Osteocyte (in vitro differentiated cells): ENCODE measurements at regions not wholly inside any gene's neighbourhood (a gene's known extent, or its start where the extent isn't known, plus 50 kb on each side); places are given as distances from the start of the nearest gene placed in this dataset.

ENCODE experiments used
- DNase-seq: peaks from one replicate; pipeline ENCODE4 v3.0.0; 2021; ENCODE audit warnings: mixed read lengths; ENCODE audit not compliant: unreplicated experiment; ENCODE audit errors: extremely low spot score
- H3K27ac Mint-ChIP-seq: one replicate; pipeline ENCODE4 v1.8.0; 2021; ENCODE audit warnings: mild to moderate bottlenecking, mixed read lengths; ENCODE audit not compliant: unreplicated experiment
- H3K27me3 Mint-ChIP-seq: one replicate; pipeline ENCODE4 v1.8.0; 2021; ENCODE audit warnings: mixed read lengths; ENCODE audit not compliant: unreplicated experiment
- H3K36me3 Mint-ChIP-seq: one replicate; pipeline ENCODE4 v1.8.0; 2021; ENCODE audit warnings: mixed read lengths; ENCODE audit not compliant: unreplicated experiment
- H3K4me1 Mint-ChIP-seq: one replicate; pipeline ENCODE4 v1.8.0; 2021; ENCODE audit warnings: mixed read lengths; ENCODE audit not compliant: unreplicated experiment
- H3K4me3 Mint-ChIP-seq: one replicate; pipeline ENCODE4 v1.8.0; 2021; ENCODE audit warnings: mild to moderate bottlenecking, moderate library complexity, mixed read lengths; ENCODE audit not compliant: unreplicated experiment
- H3K9me3 Mint-ChIP-seq: one replicate; pipeline ENCODE4 v1.8.0; 2021; ENCODE audit warnings: mixed read lengths; ENCODE audit not compliant: unreplicated experiment
- CTCF ChIP-seq: fragments of 200-600 bp; sonication (generic); IDR thresholded peaks from 2 replicates; pipeline ENCODE4 v1.5.0; 2021; ENCODE audit warnings: antibody characterized with exemption, mild to moderate bottlenecking, moderate library complexity

DNA sequence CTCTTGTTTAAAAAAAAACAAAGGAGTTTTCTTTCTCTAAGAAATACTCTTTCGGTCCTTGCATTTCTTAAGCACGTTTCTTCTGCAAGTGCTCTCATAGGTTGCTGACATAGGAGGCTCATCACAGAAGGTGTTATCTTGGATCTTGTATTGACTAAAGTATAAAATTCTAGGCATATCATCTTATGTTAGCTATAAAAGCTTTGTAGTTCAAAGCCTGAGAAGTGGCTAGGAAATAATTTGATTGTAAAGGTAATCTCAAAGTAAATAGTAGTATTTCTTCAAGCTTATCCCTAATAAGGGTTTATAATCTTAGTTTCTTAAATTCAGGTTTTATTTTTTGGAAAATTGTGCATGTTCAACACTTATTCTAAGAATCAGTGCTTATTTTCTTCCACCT, 778.9 kb downstream of the TMTC2 start:
- TF ChIP-seq CTCF: no peak
- Mint-ChIP-seq H3K9me3 (peaks cover 6% of the 10 kb centered on the region), H3K36me3 (no peaks in the 10 kb centered on the region), H3K4me1 (peaks cover 8% of the 10 kb centered on the region), H3K27ac (no peak overlapping the region), H3K27me3 (peaks cover 7% of the 10 kb centered on the region), H3K4me3 (no peak overlapping the region)
- DNase-seq: no peak

- TF ChIP-seq CTCF: no peak
- no peak for DNase-seq
- peaks cover 18% of the 10 kb centered on the region for H3K4me1 Mint-ChIP-seq
These were observed 775.7 kb downstream of the TMTC2 start for GRCh38 chr12:83462419-83462818.

DNA sequence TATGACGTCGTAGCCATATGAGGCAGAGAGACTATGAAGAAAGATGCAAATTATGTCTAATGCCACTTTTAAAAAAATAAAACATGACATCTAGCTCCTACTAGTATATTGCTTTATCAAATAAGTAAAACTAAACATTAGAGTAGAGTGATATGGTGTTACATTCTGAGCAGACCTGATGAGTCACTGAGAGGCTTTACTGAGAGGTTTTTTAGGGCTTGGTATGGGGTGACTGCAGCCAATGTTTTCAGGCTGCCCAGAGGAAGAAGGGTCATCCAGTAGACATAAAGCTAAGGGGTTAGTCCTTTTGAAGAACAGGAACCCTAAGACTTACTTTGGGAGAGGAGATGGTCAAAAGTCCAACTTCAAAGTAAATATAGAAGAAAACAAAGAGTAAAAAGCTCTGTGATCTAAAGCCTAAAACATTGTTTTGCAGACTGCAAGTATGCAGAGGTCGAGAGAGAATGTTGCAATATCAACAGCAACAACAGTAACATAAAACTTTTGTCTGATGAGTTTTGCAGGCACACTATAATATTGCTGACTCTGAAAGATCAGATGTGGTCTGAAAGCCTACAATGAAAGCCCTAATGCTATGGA, 774.7 kb downstream of the TMTC2 start:
- Mint-ChIP-seq H3K4me3 (no peak overlapping the region), H3K27ac (peak overlapping the region; percentile 20), H3K27me3 (peaks cover 6% of the 10 kb centered on the region), H3K9me3 (peaks cover 6% of the 10 kb centered on the region), H3K36me3 (no peaks in the 10 kb centered on the region), H3K4me1 (peaks cover 24% of the 10 kb centered on the region)
- no peak for TF ChIP-seq CTCF
- DNase-seq: no peak

More at GRCh38 chr12:83462419-83462818, 775.7 kb downstream of the TMTC2 start:
- Mint-ChIP-seq H3K36me3 (no peaks in the 10 kb centered on the region), H3K27ac (no peak overlapping the region), H3K9me3 (peaks cover 6% of the 10 kb centered on the region), H3K4me3 (no peak overlapping the region), H3K27me3 (peaks cover 6% of the 10 kb centered on the region)

DNA sequence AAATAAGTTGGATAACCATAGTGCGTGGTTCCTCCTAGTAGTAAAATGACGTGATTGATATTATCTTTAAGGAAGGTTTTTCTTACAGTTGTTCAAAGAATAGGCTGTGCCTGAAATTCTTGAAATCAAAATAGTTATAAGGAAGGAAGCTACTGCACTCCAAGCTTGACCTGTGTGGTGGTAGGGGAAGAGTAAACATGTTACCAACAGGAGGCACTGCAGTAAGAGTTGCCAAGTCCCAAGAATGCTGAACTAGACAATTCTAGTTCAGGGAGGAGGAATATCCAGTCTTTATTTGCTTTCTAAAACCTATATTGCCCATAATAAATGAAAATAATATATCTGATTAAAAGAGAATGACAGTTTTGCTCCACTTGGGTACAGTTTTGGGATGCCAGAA, 764.5 kb downstream of the TMTC2 start:
- no peaks in the 10 kb centered on the region for H3K9me3 Mint-ChIP-seq
- no peak for DNase-seq

GRCh38 chr12:83434600-83434999, 747.9 kb downstream of the TMTC2 start:
- H3K9me3 Mint-ChIP-seq: peaks cover 14% of the 10 kb centered on the region
- no peak overlapping the region for H3K27ac Mint-ChIP-seq
- H3K36me3 Mint-ChIP-seq: no peaks in the 10 kb centered on the region
- no peaks in the 10 kb centered on the region for H3K27me3 Mint-ChIP-seq
- H3K4me3 Mint-ChIP-seq: no peak overlapping the region
- TF ChIP-seq CTCF: peak; percentile 27
- H3K4me1 Mint-ChIP-seq: no peaks in the 10 kb centered on the region
- DNase-seq: no peak

More for the DNA sequence above, 764.5 kb downstream of the TMTC2 start:
- no peak overlapping the region for H3K4me3 Mint-ChIP-seq
- H3K27me3 Mint-ChIP-seq: no peaks in the 10 kb centered on the region
- no peak overlapping the region for H3K27ac Mint-ChIP-seq
- TF ChIP-seq CTCF: no peak
- peaks cover 3% of the 10 kb centered on the region for H3K4me1 Mint-ChIP-seq
- no peaks in the 10 kb centered on the region for H3K36me3 Mint-ChIP-seq
